ENCODE measurements at regions not wholly inside any gene's neighbourhood (a gene's known extent, or its start where the extent isn't known, plus 50 kb on each side); places are given as distances from the start of the nearest gene placed in this dataset.

- no peak for DNase-seq (ENCODE audit: low spot score)
- no peak overlapping the region for H3K4me2 ChIP-seq
- no peaks in the 10 kb centered on the region for H3K9me3 ChIP-seq (ENCODE audit: low read depth)
- no peak overlapping the region for H3K27ac ChIP-seq
- no peaks in the 10 kb centered on the region for H3K36me3 ChIP-seq (replicated peaks; ENCODE audit: insufficient read depth, low read depth)
- H3K4me3 ChIP-seq = no peak overlapping the region
- H3K9me2 ChIP-seq (replicated peaks; ENCODE audit: insufficient read depth) = no peaks in the 10 kb centered on the region
- H2AFZ ChIP-seq = no peak overlapping the region
- H3K4me1 ChIP-seq (ENCODE audit: insufficient read depth) = peaks cover 4% of the 10 kb centered on the region
- H4K20me1 ChIP-seq (ENCODE audit: insufficient read depth, poor library complexity, severe bottlenecking) = no peaks in the 10 kb centered on the region
- H3K79me2 ChIP-seq = no peaks in the 10 kb centered on the region
- WGBS (ENCODE audit: low lambda C conversion rate, missing lambda C conversion rate) = 75% methylated on average over 4 of the region's 4 CpGs
- H3K27me3 ChIP-seq = no peaks in the 10 kb centered on the region
- no peak for TF ChIP-seq EZH2phosphoT487 (IDR thresholded peaks at IDR 0.05; ENCODE audit: low read depth, severe bottlenecking, unreplicated experiment)
- TF ChIP-seq EZH2 (IDR thresholded peaks at IDR 0.05; ENCODE audit: borderline replicate concordance) = no peak
- TF ChIP-seq, protein P1, sequence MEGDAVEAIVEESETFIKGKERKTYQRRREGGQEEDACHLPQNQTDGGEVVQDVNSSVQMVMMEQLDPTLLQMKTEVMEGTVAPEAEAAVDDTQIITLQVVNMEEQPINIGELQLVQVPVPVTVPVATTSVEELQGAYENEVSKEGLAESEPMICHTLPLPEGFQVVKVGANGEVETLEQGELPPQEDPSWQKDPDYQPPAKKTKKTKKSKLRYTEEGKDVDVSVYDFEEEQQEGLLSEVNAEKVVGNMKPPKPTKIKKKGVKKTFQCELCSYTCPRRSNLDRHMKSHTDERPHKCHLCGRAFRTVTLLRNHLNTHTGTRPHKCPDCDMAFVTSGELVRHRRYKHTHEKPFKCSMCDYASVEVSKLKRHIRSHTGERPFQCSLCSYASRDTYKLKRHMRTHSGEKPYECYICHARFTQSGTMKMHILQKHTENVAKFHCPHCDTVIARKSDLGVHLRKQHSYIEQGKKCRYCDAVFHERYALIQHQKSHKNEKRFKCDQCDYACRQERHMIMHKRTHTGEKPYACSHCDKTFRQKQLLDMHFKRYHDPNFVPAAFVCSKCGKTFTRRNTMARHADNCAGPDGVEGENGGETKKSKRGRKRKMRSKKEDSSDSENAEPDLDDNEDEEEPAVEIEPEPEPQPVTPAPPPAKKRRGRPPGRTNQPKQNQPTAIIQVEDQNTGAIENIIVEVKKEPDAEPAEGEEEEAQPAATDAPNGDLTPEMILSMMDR (IDR thresholded peaks at IDR 0.05; ENCODE audit: poor library complexity) = no peak
Measured at GRCh38 chr6:6837541-6838080, 249.1 kb downstream of the LY86 start.

GRCh38 chr6:6840831-6841291 lies 252.3 kb downstream of the LY86 start:
- Histone ChIP-seq H3K4me1 (ENCODE audit: insufficient read depth) (peaks cover 8% of the 10 kb centered on the region), H3K9me2 (replicated peaks; ENCODE audit: insufficient read depth) (no peaks in the 10 kb centered on the region), H3K79me2 (no peaks in the 10 kb centered on the region), H3K9me3 (ENCODE audit: low read depth) (no peaks in the 10 kb centered on the region), H3K27me3 (no peaks in the 10 kb centered on the region), H3K36me3 (replicated peaks; ENCODE audit: insufficient read depth, low read depth) (no peaks in the 10 kb centered on the region), H3K4me2 (no peak overlapping the region), H3K27ac (no peak overlapping the region), H3K4me3 (no peak overlapping the region), H4K20me1 (ENCODE audit: insufficient read depth, poor library complexity, severe bottlenecking) (no peaks in the 10 kb centered on the region), H2AFZ (no peak overlapping the region)
- TF ChIP-seq EZH2 (IDR thresholded peaks at IDR 0.05; ENCODE audit: borderline replicate concordance) (no peak), EZH2phosphoT487 (IDR thresholded peaks at IDR 0.05; ENCODE audit: low read depth, severe bottlenecking, unreplicated experiment) (no peak)
- TF ChIP-seq, protein P1 (IDR thresholded peaks at IDR 0.05; ENCODE audit: poor library complexity) = no peak
- DNase-seq (ENCODE audit: low spot score) = no peak
- 96% methylated on average over 5 of the region's 5 CpGs for WGBS (ENCODE audit: low lambda C conversion rate, missing lambda C conversion rate)

GRCh38 chr6:6841571-6841970 lies 253.1 kb downstream of the LY86 start:
- H4K20me1 ChIP-seq (ENCODE audit: insufficient read depth, poor library complexity, severe bottlenecking) = no peaks in the 10 kb centered on the region
- no peaks in the 10 kb centered on the region for H3K9me3 ChIP-seq (ENCODE audit: low read depth)
- H3K9me2 ChIP-seq (replicated peaks; ENCODE audit: insufficient read depth) = no peaks in the 10 kb centered on the region
- no peak overlapping the region for H3K4me2 ChIP-seq
- TF ChIP-seq EZH2phosphoT487 (IDR thresholded peaks at IDR 0.05; ENCODE audit: low read depth, severe bottlenecking, unreplicated experiment) (no peak), EZH2 (IDR thresholded peaks at IDR 0.05; ENCODE audit: borderline replicate concordance) (no peak)
- TF ChIP-seq, protein P1 (IDR thresholded peaks at IDR 0.05; ENCODE audit: poor library complexity) = no peak
- H3K79me2 ChIP-seq = no peaks in the 10 kb centered on the region
- no peaks in the 10 kb centered on the region for H3K27me3 ChIP-seq
- no peaks in the 10 kb centered on the region for H3K36me3 ChIP-seq (replicated peaks; ENCODE audit: insufficient read depth, low read depth)
- no peak overlapping the region for H3K27ac ChIP-seq
- H3K4me3 ChIP-seq = no peak overlapping the region
- no peak for DNase-seq (ENCODE audit: low spot score)
- no peak overlapping the region for H2AFZ ChIP-seq
- WGBS (ENCODE audit: low lambda C conversion rate, missing lambda C conversion rate) = 87% methylated on average over 3 of the region's 3 CpGs
- peaks cover 8% of the 10 kb centered on the region for H3K4me1 ChIP-seq (ENCODE audit: insufficient read depth)
